ENCODE measurements at regions not wholly inside any gene's neighbourhood (a gene's known extent, or its start where the extent isn't known, plus 50 kb on each side); places are given as distances from the start of the nearest gene placed in this dataset.

DNA sequence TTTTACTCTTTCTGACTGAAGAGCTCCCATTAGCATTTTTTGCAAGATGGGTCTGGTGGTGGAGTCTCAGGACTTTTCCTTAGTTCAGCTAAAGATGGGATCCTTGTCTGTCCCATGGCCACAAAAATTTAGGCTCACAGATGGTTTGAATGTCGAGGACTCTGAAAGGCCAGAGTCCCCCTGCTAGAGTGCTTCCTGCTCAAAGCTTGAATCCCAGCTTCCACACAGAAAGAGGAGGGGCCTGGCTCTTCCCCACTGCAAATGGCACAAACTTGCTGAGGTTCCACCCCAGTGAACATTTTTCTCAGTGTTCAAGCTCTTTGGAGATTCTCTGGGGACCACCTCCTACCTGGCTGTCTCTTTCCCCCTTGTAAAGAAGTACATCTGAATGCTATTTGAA lies 64.7 kb upstream of the UGT2B15 start:
- no TSS peak for BruUV-seq (replicated peaks)
- POLR2A ChIA-PET: no interaction called here
- no peaks in the 10 kb centered on the region for H3K79me2 ChIP-seq (ENCODE audit: control insufficient read depth, insufficient read depth, low read length)
- intact Hi-C loops (cut with micrococcal nuclease): no loop called here
- no peaks in the 10 kb centered on the region for H3K4me1 ChIP-seq (ENCODE audit: control insufficient read depth, extremely low read depth, insufficient read depth, low read length)
- no peak overlapping the region for H2AFZ ChIP-seq (ENCODE audit: low read depth, low read length)
- no peak overlapping the region for H3K9ac ChIP-seq (replicated peaks; ENCODE audit: extremely low read depth, insufficient read depth, low read length)
- peaks cover 5% of the 10 kb centered on the region for H3K9me3 ChIP-seq (replicated peaks; ENCODE audit: control insufficient read depth, insufficient read depth, low read length)
- no peak for TF ChIP-seq JUN (IDR thresholded peaks at IDR 0.05; ENCODE audit: borderline replicate concordance, insufficient read depth, insufficient read length, low read depth)
- TF ChIP-seq, protein P1, sequence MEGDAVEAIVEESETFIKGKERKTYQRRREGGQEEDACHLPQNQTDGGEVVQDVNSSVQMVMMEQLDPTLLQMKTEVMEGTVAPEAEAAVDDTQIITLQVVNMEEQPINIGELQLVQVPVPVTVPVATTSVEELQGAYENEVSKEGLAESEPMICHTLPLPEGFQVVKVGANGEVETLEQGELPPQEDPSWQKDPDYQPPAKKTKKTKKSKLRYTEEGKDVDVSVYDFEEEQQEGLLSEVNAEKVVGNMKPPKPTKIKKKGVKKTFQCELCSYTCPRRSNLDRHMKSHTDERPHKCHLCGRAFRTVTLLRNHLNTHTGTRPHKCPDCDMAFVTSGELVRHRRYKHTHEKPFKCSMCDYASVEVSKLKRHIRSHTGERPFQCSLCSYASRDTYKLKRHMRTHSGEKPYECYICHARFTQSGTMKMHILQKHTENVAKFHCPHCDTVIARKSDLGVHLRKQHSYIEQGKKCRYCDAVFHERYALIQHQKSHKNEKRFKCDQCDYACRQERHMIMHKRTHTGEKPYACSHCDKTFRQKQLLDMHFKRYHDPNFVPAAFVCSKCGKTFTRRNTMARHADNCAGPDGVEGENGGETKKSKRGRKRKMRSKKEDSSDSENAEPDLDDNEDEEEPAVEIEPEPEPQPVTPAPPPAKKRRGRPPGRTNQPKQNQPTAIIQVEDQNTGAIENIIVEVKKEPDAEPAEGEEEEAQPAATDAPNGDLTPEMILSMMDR (IDR thresholded peaks at IDR 0.05; ENCODE audit: extremely low read depth in 1 of 2, insufficient read depth in 1 of 2, low read depth in 1 of 2, low read length in 2 of 2): no peak
- TF ChIP-seq EZH2 (IDR thresholded peaks at IDR 0.05; ENCODE audit: borderline replicate concordance, low read depth, low read length, severe bottlenecking): no peak
- no peak for TF ChIP-seq GATA2 (IDR thresholded peaks at IDR 0.05; ENCODE audit: insufficient read depth, insufficient read length, low read depth, low read length)
- no peak for TF ChIP-seq FOS (IDR thresholded peaks at IDR 0.05; ENCODE audit: borderline replicate concordance, insufficient read depth, low read length)
- CTCF ChIA-PET: no interaction called here
- no peaks in the 10 kb centered on the region for H4K20me1 ChIP-seq (replicated peaks; ENCODE audit: control insufficient read depth, extremely low read depth, insufficient read depth, low read length)
- no peak overlapping the region for H3K4me2 ChIP-seq (ENCODE audit: insufficient read depth, low read length)
- no peak overlapping the region for H3K4me3 ChIP-seq (replicated peaks in 1 of 3; ENCODE audit: insufficient read depth in 1 of 3, low read depth in 1 of 3, low read length in 3 of 3)
- no peaks in the 10 kb centered on the region for H3K27me3 ChIP-seq (ENCODE audit: control insufficient read depth in 2 of 2, insufficient read depth in 2 of 2, low read length in 2 of 2)
- DNase-seq (ENCODE audit: low read depth, low spot score) (no peak), FAIRE-seq (no peak)
- dilution Hi-C loops (cut with MboI; ENCODE audit: extremely low pct_ligation_motif_present, low sequenced_read_pairs): no loop called here
- H3K36me3 ChIP-seq (ENCODE audit: control insufficient read depth in 2 of 2, extremely low read depth in 1 of 2, insufficient read depth in 2 of 2, low read length in 2 of 2): no peaks in the 10 kb centered on the region
- no peaks in the 10 kb centered on the region for H3K9me1 ChIP-seq (replicated peaks; ENCODE audit: control insufficient read depth, extremely low read depth, insufficient read depth, low read length)
- H3K27ac ChIP-seq (ENCODE audit: insufficient read depth, low read depth, low read length): no peak overlapping the region

DNA sequence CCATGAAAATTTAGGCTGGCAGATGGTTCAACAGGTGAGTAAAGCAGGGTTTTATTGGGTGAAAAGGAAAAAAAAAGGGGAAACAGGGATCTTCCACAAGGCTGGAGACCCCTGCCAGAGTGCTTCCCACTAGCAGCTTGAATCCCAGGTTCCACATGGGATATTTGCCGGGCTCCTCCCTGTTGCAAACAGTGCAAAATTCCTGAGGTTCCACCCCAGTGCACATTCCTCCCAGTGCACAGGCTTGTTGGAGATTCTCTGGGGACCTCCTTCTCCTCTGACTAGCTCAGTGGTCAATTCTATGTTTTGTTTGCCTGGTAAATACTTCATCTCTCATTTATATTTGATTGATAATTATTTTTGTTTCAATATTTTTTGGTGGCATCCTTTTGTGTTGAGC lies 66.4 kb upstream of the UGT2B15 start:
- Histone ChIP-seq H3K4me3 (replicated peaks in 1 of 3; ENCODE audit: insufficient read depth in 1 of 3, low read depth in 1 of 3, low read length in 3 of 3) (no peak overlapping the region), H3K9me1 (replicated peaks; ENCODE audit: control insufficient read depth, extremely low read depth, insufficient read depth, low read length) (no peaks in the 10 kb centered on the region), H3K36me3 (ENCODE audit: control insufficient read depth in 2 of 2, extremely low read depth in 1 of 2, insufficient read depth in 2 of 2, low read length in 2 of 2) (no peaks in the 10 kb centered on the region), H2AFZ (ENCODE audit: low read depth, low read length) (no peak overlapping the region), H3K27ac (ENCODE audit: insufficient read depth, low read depth, low read length) (no peak overlapping the region), H3K9ac (replicated peaks; ENCODE audit: extremely low read depth, insufficient read depth, low read length) (no peak overlapping the region), H4K20me1 (replicated peaks; ENCODE audit: control insufficient read depth, extremely low read depth, insufficient read depth, low read length) (no peaks in the 10 kb centered on the region), H3K79me2 (ENCODE audit: control insufficient read depth, insufficient read depth, low read length) (no peaks in the 10 kb centered on the region), H3K9me3 (replicated peaks; ENCODE audit: control insufficient read depth, insufficient read depth, low read length) (peaks cover 5% of the 10 kb centered on the region), H3K27me3 (ENCODE audit: control insufficient read depth in 2 of 2, insufficient read depth in 2 of 2, low read length in 2 of 2) (no peaks in the 10 kb centered on the region), H3K4me1 (ENCODE audit: control insufficient read depth, extremely low read depth, insufficient read depth, low read length) (no peaks in the 10 kb centered on the region), H3K4me2 (ENCODE audit: insufficient read depth, low read length) (no peak overlapping the region)
- dilution Hi-C loops (cut with MboI; ENCODE audit: extremely low pct_ligation_motif_present, low sequenced_read_pairs) (no loop called here), intact Hi-C loops (cut with micrococcal nuclease) (no loop called here)
- ChIA-PET POLR2A (no interaction called here), CTCF (no interaction called here)
- BruUV-seq (replicated peaks): no TSS peak
- TF ChIP-seq, protein P1 (IDR thresholded peaks at IDR 0.05; ENCODE audit: extremely low read depth in 1 of 2, insufficient read depth in 1 of 2, low read depth in 1 of 2, low read length in 2 of 2): no peak
- TF ChIP-seq JUN (IDR thresholded peaks at IDR 0.05; ENCODE audit: borderline replicate concordance, insufficient read depth, insufficient read length, low read depth): no peak
- no peak for TF ChIP-seq MYC (IDR thresholded peaks at IDR 0.05; ENCODE audit: low read depth, low read length)
- TF ChIP-seq GATA2 (IDR thresholded peaks at IDR 0.05; ENCODE audit: insufficient read depth, insufficient read length, low read depth, low read length): no peak
- TF ChIP-seq FOS (IDR thresholded peaks at IDR 0.05; ENCODE audit: borderline replicate concordance, insufficient read depth, low read length): no peak
- TF ChIP-seq POLR2AphosphoS5 (IDR thresholded peaks at IDR 0.05; ENCODE audit: insufficient read depth, low read depth, low read length): no peak
- TF ChIP-seq EZH2 (IDR thresholded peaks at IDR 0.05; ENCODE audit: borderline replicate concordance, low read depth, low read length, severe bottlenecking): no peak
- no peak for TF ChIP-seq POLR2A (IDR thresholded peaks at IDR 0.05; ENCODE audit: low read depth, low read length)
- TF ChIP-seq, protein P2, sequence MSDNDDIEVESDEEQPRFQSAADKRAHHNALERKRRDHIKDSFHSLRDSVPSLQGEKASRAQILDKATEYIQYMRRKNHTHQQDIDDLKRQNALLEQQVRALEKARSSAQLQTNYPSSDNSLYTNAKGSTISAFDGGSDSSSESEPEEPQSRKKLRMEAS (IDR thresholded peaks at IDR 0.05; ENCODE audit: insufficient read depth, insufficient read length): no peak
- DNase-seq (ENCODE audit: low read depth, low spot score) (no peak), FAIRE-seq (no peak)

Measured in endothelial cell of umbilical vein (primary cell).